H9 (cell line): ENCODE measurements at regions not wholly inside any gene's neighbourhood (a gene's known extent, or its start where the extent isn't known, plus 50 kb on each side); places are given as distances from the start of the nearest gene placed in this dataset.

ENCODE experiments used
- DNase-seq: peaks from one replicate; pipeline ENCODE4 v3.0.0-alpha.2; 2017
- H2AFZ ChIP-seq: one replicate; pipeline ENCODE4 v1.6.1; 2013; ENCODE audit warnings: mild to moderate bottlenecking, low read length, control low read depth, moderate library complexity
- H2AK5ac ChIP-seq: 2 replicates; pipeline ENCODE4 v1.6.1; 2013; ENCODE audit warnings: low read length, control low read depth, mixed read lengths; ENCODE audit not compliant: insufficient read length
- H2BK120ac ChIP-seq: one replicate; pipeline ENCODE4 v1.6.1; 2013; ENCODE audit warnings: low read depth, mild to moderate bottlenecking, low read length, control low read depth, inconsistent platforms; ENCODE audit not compliant: poor library complexity, severe bottlenecking
- H2BK12ac ChIP-seq: 2 replicates; pipeline ENCODE4 v1.6.1; 2013; ENCODE audit warnings: low read length, control low read depth, mixed read lengths, low read depth; ENCODE audit not compliant: insufficient read length
- H2BK15ac ChIP-seq: 2 replicates; pipeline ENCODE4 v1.6.1; 2013; ENCODE audit warnings: low read depth, low read length, control low read depth
- H2BK20ac ChIP-seq: one replicate; pipeline ENCODE4 v1.6.1; 2013; ENCODE audit warnings: low read depth, mild to moderate bottlenecking, low read length, control low read depth, inconsistent platforms; ENCODE audit not compliant: poor library complexity, severe bottlenecking
- H2BK5ac ChIP-seq: 2 replicates; pipeline ENCODE4 v1.6.1; 2013; ENCODE audit warnings: low read length, control low read depth, mixed read lengths; ENCODE audit not compliant: insufficient read length
- H3K14ac ChIP-seq: 2 replicates; pipeline ENCODE4 v1.6.1; 2013; ENCODE audit warnings: low read length, control low read depth; ENCODE audit not compliant: insufficient read depth
- H3K18ac ChIP-seq: 2 replicates; pipeline ENCODE4 v1.6.1; 2013; ENCODE audit warnings: low read depth, mild to moderate bottlenecking, mixed read lengths, low read length, control low read depth; ENCODE audit not compliant: insufficient read length
- H3K23ac ChIP-seq: 2 replicates; pipeline ENCODE4 v1.6.1; 2013; ENCODE audit warnings: low read length, control low read depth, mixed read lengths, low read depth; ENCODE audit not compliant: insufficient read length
- H3K23me2 ChIP-seq: 2 replicates; pipeline ENCODE4 v1.6.1; 2013; ENCODE audit warnings: low read depth, mild to moderate bottlenecking, mixed read lengths, low read length, control low read depth; ENCODE audit not compliant: insufficient read length, poor library complexity, severe bottlenecking
- H3K27ac ChIP-seq: 2 replicates; pipeline ENCODE4 v1.5.1; 2013; ENCODE audit warnings: low read length, control low read depth, mixed read lengths, low read depth; ENCODE audit not compliant: insufficient read length
- H3K27me3 ChIP-seq: 2 replicates; pipeline ENCODE4 v1.6.1; 2013; ENCODE audit warnings: low read length, control low read depth, inconsistent platforms; ENCODE audit not compliant: insufficient read depth
- H3K4ac ChIP-seq: 2 replicates; pipeline ENCODE4 v1.6.1; 2013; ENCODE audit warnings: low read depth, mild to moderate bottlenecking, control low read depth, inconsistent platforms, low read length, moderate library complexity
- H3K4me1 ChIP-seq: 2 replicates; pipeline ENCODE4 v1.6.1; 2013; ENCODE audit warnings: low read length, control low read depth, inconsistent platforms; ENCODE audit not compliant: insufficient read depth
- H3K4me2 ChIP-seq: 2 replicates; pipeline ENCODE4 v1.6.1; 2013; ENCODE audit warnings: low read length, control low read depth, mixed read lengths; ENCODE audit not compliant: insufficient read length, insufficient read depth
- H3K56ac ChIP-seq: 2 replicates; pipeline ENCODE4 v1.6.1; 2013; ENCODE audit warnings: low read depth, mild to moderate bottlenecking, mixed read lengths, low read length, control low read depth; ENCODE audit not compliant: insufficient read length
- H3K79me1 ChIP-seq: 2 replicates; pipeline ENCODE4 v1.6.1; 2013; ENCODE audit warnings: low read depth, mild to moderate bottlenecking, moderate library complexity, low read length, control low read depth, inconsistent platforms; ENCODE audit not compliant: insufficient read depth, poor library complexity, severe bottlenecking
- H3K79me2 ChIP-seq: 2 replicates; pipeline ENCODE4 v1.6.1; 2013; ENCODE audit warnings: low read length, control low read depth, inconsistent platforms; ENCODE audit not compliant: insufficient read depth
- H3K9ac ChIP-seq: 2 replicates; pipeline ENCODE4 v1.6.1; 2013; ENCODE audit warnings: low read length, control low read depth, mixed read lengths; ENCODE audit not compliant: insufficient read length; ENCODE audit errors: extremely low read depth
- H3K9me3 ChIP-seq: one replicate; pipeline ENCODE4 v1.6.1; 2013; ENCODE audit warnings: low read depth, low read length, inconsistent platforms; ENCODE audit not compliant: control insufficient read depth
- H3T11ph ChIP-seq: one replicate; pipeline ENCODE4 v1.6.1; 2013; ENCODE audit warnings: mild to moderate bottlenecking, low read length, control low read depth, inconsistent platforms
- H4K20me1 ChIP-seq: one replicate; pipeline ENCODE4 v1.6.1; 2013; ENCODE audit not compliant: control insufficient read depth, insufficient read length, insufficient read depth
- H4K5ac ChIP-seq: 2 replicates; pipeline ENCODE4 v1.6.1; 2013; ENCODE audit warnings: low read depth, mild to moderate bottlenecking, mixed read lengths, low read length, control low read depth; ENCODE audit not compliant: insufficient read length
- H4K8ac ChIP-seq: replicated peaks from 2 replicates; pipeline ENCODE4 v1.6.1; 2013; ENCODE audit warnings: low read length, control low read depth, mixed read lengths, low read depth; ENCODE audit not compliant: insufficient read length
- H4K91ac ChIP-seq: 2 replicates; pipeline ENCODE4 v1.6.1; 2013; ENCODE audit warnings: low read depth, mild to moderate bottlenecking, moderate library complexity, mixed read lengths, low read length, control low read depth; ENCODE audit not compliant: insufficient read length
- H3K27ac Mint-ChIP-seq, 3 experiments: 2 replicates in 2 of 3; 3 replicates in 1 of 3; pipeline ENCODE4 v1.8.0; 2020 to 2021; ENCODE audit warnings: mixed read lengths in 3 of 3, mild to moderate bottlenecking in 1 of 3, moderate library complexity in 1 of 3
- H3K27me3 Mint-ChIP-seq: 2 replicates; pipeline ENCODE4 v1.8.0; 2021; ENCODE audit warnings: low read depth, mild to moderate bottlenecking, moderate library complexity, mixed read lengths
- H3K36me3 Mint-ChIP-seq, 3 experiments: 2 replicates in 2 of 3; 3 replicates in 1 of 3; pipeline ENCODE4 v1.8.0; 2020 to 2021; ENCODE audit warnings: low read depth in 3 of 3, mixed read lengths in 3 of 3; ENCODE audit not compliant: insufficient read depth in 1 of 3
- H3K4me1 Mint-ChIP-seq, 2 experiments: 2 replicates each; pipeline ENCODE4 v1.8.0; 2020; ENCODE audit warnings: mixed read lengths in 2 of 2
- H3K4me3 Mint-ChIP-seq, 2 experiments: 2 replicates in 1 of 2; 3 replicates in 1 of 2; pipeline ENCODE4 v1.8.0; 2020 to 2021; ENCODE audit warnings: mild to moderate bottlenecking in 2 of 2, mixed read lengths in 2 of 2, moderate library complexity in 1 of 2
- H3K9me3 Mint-ChIP-seq, 2 experiments: 2 replicates in 1 of 2; 3 replicates in 1 of 2; pipeline ENCODE4 v1.8.0; 2020; ENCODE audit warnings: mild to moderate bottlenecking in 2 of 2, mixed read lengths in 2 of 2, moderate library complexity in 1 of 2
- CTCF ChIP-seq: fragments of 200-600 bp; sonication (generic); conservative IDR thresholded peaks from 3 replicates; pipeline ENCODE4 v1.8.0; 2021; ENCODE audit warnings: antibody characterized with exemption, mild to moderate bottlenecking
- WGBS: extraction: QIAGEN DNeasy Blood & Tissue Kit; methylation state at CpG from one replicate; pipeline ENCODE4 v1.1.7; 2013; ENCODE audit warnings: missing lambda C conversion rate, low lambda C conversion rate, mixed read lengths; ENCODE audit not compliant: insufficient read length; ENCODE audit errors: extremely low coverage; 5-methylcytosine and 5-hydroxymethylcytosine counted together

- H3K14ac ChIP-seq, result no peak overlapping the region
- H3K4me1 ChIP-seq, result peaks cover 7% of the 10 kb centered on the region; the same call in 1 of the 2 replicates
- no peak overlapping the region for H4K91ac ChIP-seq
- H3K9ac ChIP-seq, result no peak overlapping the region
- H3K27ac ChIP-seq, result no peak overlapping the region
- no peak overlapping the region for H4K5ac ChIP-seq
- Mint-ChIP-seq H3K36me3 (no peaks in the 10 kb centered on the region), H3K4me3 (no peak overlapping the region), H3K27ac (no peak overlapping the region), H3K9me3 (no peaks in the 10 kb centered on the region), H3K27me3 (no peaks in the 10 kb centered on the region), H3K4me1 (peaks cover 19 to 21% of the 10 kb centered on the region in 2 experiments)
- H4K8ac ChIP-seq, result no peak overlapping the region
- DNase-seq, result no peak
- no peak overlapping the region for H2AK5ac ChIP-seq
- H3K79me2 ChIP-seq, result no peaks in the 10 kb centered on the region
- no peak for TF ChIP-seq CTCF
- H3K18ac ChIP-seq, result no peak overlapping the region
- H3K4ac ChIP-seq, result no peak overlapping the region
- no peak overlapping the region for H2BK120ac ChIP-seq
- no peak overlapping the region for H2AFZ ChIP-seq
- no peak overlapping the region for H2BK12ac ChIP-seq
- no peaks in the 10 kb centered on the region for H3K9me3 ChIP-seq
- no peak overlapping the region for H2BK20ac ChIP-seq
- H3T11ph ChIP-seq, result no peak overlapping the region
- no peak overlapping the region for H2BK15ac ChIP-seq
- no CpG with 5 or more reads among the region's 2 CpGs for WGBS
- H3K4me2 ChIP-seq, result no peak overlapping the region
- no peak overlapping the region for H3K56ac ChIP-seq
- H3K27me3 ChIP-seq, result no peaks in the 10 kb centered on the region
- H3K23ac ChIP-seq, result no peak overlapping the region
- H3K23me2 ChIP-seq, result no peaks in the 10 kb centered on the region
- H3K79me1 ChIP-seq, result no peaks in the 10 kb centered on the region
- no peaks in the 10 kb centered on the region for H4K20me1 ChIP-seq
- H2BK5ac ChIP-seq, result no peak overlapping the region
Measured at GRCh38 chr10:105971460-105971859, 1193.0 kb downstream of the SORCS1 start.
